ENCODE measurements at regions not wholly inside any gene's neighbourhood (a gene's known extent, or its start where the extent isn't known, plus 50 kb on each side); places are given as distances from the start of the nearest gene placed in this dataset.

DNA sequence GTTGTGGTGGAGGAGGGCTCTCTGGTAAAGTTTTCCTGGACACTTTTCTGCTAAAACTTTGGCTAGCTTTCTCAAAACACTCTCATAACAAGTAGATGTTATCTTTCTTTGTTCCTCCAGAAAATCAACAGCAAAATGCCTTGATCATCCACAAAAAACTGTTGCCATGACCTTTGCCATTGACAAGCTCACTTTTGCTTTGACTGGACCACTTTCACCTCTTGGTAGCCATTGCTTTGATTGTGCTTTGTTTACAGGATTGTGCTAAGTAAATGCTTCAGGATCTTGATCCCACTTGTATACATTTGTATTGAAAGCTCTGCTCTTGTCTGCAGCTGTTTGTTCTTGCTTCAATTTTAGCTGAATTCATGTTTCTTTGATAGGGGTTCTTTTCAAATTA lies 143.9 kb upstream of the NR3C1 start (continued):
- TF ChIP-seq, protein P1, sequence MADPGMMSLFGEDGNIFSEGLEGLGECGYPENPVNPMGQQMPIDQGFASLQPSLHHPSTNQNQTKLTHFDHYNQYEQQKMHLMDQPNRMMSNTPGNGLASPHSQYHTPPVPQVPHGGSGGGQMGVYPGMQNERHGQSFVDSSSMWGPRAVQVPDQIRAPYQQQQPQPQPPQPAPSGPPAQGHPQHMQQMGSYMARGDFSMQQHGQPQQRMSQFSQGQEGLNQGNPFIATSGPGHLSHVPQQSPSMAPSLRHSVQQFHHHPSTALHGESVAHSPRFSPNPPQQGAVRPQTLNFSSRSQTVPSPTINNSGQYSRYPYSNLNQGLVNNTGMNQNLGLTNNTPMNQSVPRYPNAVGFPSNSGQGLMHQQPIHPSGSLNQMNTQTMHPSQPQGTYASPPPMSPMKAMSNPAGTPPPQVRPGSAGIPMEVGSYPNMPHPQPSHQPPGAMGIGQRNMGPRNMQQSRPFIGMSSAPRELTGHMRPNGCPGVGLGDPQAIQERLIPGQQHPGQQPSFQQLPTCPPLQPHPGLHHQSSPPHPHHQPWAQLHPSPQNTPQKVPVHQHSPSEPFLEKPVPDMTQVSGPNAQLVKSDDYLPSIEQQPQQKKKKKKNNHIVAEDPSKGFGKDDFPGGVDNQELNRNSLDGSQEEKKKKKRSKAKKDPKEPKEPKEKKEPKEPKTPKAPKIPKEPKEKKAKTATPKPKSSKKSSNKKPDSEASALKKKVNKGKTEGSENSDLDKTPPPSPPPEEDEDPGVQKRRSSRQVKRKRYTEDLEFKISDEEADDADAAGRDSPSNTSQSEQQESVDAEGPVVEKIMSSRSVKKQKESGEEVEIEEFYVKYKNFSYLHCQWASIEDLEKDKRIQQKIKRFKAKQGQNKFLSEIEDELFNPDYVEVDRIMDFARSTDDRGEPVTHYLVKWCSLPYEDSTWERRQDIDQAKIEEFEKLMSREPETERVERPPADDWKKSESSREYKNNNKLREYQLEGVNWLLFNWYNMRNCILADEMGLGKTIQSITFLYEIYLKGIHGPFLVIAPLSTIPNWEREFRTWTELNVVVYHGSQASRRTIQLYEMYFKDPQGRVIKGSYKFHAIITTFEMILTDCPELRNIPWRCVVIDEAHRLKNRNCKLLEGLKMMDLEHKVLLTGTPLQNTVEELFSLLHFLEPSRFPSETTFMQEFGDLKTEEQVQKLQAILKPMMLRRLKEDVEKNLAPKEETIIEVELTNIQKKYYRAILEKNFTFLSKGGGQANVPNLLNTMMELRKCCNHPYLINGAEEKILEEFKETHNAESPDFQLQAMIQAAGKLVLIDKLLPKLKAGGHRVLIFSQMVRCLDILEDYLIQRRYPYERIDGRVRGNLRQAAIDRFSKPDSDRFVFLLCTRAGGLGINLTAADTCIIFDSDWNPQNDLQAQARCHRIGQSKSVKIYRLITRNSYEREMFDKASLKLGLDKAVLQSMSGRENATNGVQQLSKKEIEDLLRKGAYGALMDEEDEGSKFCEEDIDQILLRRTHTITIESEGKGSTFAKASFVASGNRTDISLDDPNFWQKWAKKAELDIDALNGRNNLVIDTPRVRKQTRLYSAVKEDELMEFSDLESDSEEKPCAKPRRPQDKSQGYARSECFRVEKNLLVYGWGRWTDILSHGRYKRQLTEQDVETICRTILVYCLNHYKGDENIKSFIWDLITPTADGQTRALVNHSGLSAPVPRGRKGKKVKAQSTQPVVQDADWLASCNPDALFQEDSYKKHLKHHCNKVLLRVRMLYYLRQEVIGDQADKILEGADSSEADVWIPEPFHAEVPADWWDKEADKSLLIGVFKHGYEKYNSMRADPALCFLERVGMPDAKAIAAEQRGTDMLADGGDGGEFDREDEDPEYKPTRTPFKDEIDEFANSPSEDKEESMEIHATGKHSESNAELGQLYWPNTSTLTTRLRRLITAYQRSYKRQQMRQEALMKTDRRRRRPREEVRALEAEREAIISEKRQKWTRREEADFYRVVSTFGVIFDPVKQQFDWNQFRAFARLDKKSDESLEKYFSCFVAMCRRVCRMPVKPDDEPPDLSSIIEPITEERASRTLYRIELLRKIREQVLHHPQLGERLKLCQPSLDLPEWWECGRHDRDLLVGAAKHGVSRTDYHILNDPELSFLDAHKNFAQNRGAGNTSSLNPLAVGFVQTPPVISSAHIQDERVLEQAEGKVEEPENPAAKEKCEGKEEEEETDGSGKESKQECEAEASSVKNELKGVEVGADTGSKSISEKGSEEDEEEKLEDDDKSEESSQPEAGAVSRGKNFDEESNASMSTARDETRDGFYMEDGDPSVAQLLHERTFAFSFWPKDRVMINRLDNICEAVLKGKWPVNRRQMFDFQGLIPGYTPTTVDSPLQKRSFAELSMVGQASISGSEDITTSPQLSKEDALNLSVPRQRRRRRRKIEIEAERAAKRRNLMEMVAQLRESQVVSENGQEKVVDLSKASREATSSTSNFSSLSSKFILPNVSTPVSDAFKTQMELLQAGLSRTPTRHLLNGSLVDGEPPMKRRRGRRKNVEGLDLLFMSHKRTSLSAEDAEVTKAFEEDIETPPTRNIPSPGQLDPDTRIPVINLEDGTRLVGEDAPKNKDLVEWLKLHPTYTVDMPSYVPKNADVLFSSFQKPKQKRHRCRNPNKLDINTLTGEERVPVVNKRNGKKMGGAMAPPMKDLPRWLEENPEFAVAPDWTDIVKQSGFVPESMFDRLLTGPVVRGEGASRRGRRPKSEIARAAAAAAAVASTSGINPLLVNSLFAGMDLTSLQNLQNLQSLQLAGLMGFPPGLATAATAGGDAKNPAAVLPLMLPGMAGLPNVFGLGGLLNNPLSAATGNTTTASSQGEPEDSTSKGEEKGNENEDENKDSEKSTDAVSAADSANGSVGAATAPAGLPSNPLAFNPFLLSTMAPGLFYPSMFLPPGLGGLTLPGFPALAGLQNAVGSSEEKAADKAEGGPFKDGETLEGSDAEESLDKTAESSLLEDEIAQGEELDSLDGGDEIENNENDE (IDR thresholded peaks at IDR 0.05; ENCODE audit: insufficient replicate concordance, low read length): no peak
- no peak for TF ChIP-seq SAP30 (IDR thresholded peaks at IDR 0.05; ENCODE audit: insufficient read depth, insufficient replicate concordance, low read length)
- no peak for TF ChIP-seq JUN (IDR thresholded peaks at IDR 0.05; ENCODE audit: low read depth, low read length)
- TF ChIP-seq, protein P2, sequence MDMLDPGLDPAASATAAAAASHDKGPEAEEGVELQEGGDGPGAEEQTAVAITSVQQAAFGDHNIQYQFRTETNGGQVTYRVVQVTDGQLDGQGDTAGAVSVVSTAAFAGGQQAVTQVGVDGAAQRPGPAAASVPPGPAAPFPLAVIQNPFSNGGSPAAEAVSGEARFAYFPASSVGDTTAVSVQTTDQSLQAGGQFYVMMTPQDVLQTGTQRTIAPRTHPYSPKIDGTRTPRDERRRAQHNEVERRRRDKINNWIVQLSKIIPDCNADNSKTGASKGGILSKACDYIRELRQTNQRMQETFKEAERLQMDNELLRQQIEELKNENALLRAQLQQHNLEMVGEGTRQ (IDR thresholded peaks at IDR 0.05; ENCODE audit: low read length): no peak
- no peak for TF ChIP-seq CTBP2 (IDR thresholded peaks at IDR 0.05; ENCODE audit: borderline replicate concordance, insufficient read depth, insufficient read length, low read length)
- no peak for TF ChIP-seq CHD1 (IDR thresholded peaks at IDR 0.05; ENCODE audit: low read depth, low read length)
- TF ChIP-seq BRCA1 (IDR thresholded peaks at IDR 0.05; ENCODE audit: low read depth, low read length): no peak
- no peak for TF ChIP-seq GABPA (IDR thresholded peaks at IDR 0.05; ENCODE audit: borderline replicate concordance, insufficient read depth, low read length)
